HL-60 (cell line): ENCODE measurements at regions not wholly inside any gene's neighbourhood (a gene's known extent, or its start where the extent isn't known, plus 50 kb on each side); places are given as distances from the start of the nearest gene placed in this dataset.

ENCODE experiments used
- DNase-seq, 2 experiments: peaks; one replicate each; pipeline ENCODE4 v3.0.0-alpha.2; 2010 to 2020; ENCODE audit warnings: low read depth in 1 of 2, low spot score in 1 of 2
- H3K27ac ChIP-seq: fragments of 250-450 bp; sonication (Bioruptor Pico); replicated peaks from 2 replicates; pipeline ENCODE4 v1.5.1; 2020; ENCODE audit warnings: mild to moderate bottlenecking, moderate library complexity
- H3K27me3 ChIP-seq: fragments of 250-450 bp; sonication (Bioruptor Pico); 2 replicates; pipeline ENCODE4 v1.5.1; 2021; ENCODE audit warnings: mild to moderate bottlenecking, moderate library complexity; ENCODE audit not compliant: insufficient read depth, poor library complexity, severe bottlenecking
- H3K4me3 ChIP-seq: replicated peaks from 2 replicates; pipeline ENCODE4 v1.5.1; 2011; ENCODE audit warnings: mild to moderate bottlenecking, control low read depth, low read length; ENCODE audit not compliant: insufficient read depth
- CTCF ChIP-seq: IDR thresholded peaks from one replicate; pipeline ENCODE4 v1.5.1; 2011; ENCODE audit warnings: low read length, control low read depth, inconsistent platforms; ENCODE audit not compliant: insufficient read depth
- GABPA ChIP-seq: IDR thresholded peaks from 2 replicates; pipeline ENCODE4 v1.6.1; 2012; ENCODE audit warnings: low read depth
- POLR2AphosphoS5 ChIP-seq: IDR thresholded peaks from 2 replicates; pipeline ENCODE4 v1.6.1; 2012; ENCODE audit warnings: low read depth
- REST ChIP-seq: IDR thresholded peaks from 2 replicates; pipeline ENCODE4 v1.6.1; 2012; ENCODE audit warnings: low read depth; ENCODE audit not compliant: insufficient replicate concordance
- SPI1 ChIP-seq: IDR thresholded peaks from 2 replicates; pipeline ENCODE4 v1.6.1; 2012; ENCODE audit warnings: low read depth, mild to moderate bottlenecking, borderline replicate concordance

GRCh38 chr3:196143708-196144382, 62.0 kb upstream of the TFRC start:
- TF ChIP-seq CTCF, result no peak
- no peak for TF ChIP-seq SPI1
- no peak for TF ChIP-seq REST
- TF ChIP-seq POLR2AphosphoS5, result no peak
- TF ChIP-seq GABPA, result no peak
- Histone ChIP-seq H3K27me3 (no peaks in the 10 kb centered on the region), H3K27ac (no peak overlapping the region), H3K4me3 (no peak overlapping the region)
- no peak for DNase-seq

GRCh38 chr3:196142202-196142956, 60.5 kb upstream of the TFRC start:
- no peak overlapping the region for H3K27ac ChIP-seq

More at GRCh38 chr3:196142202-196142956, 60.5 kb upstream of the TFRC start:
- no peak for TF ChIP-seq POLR2AphosphoS5
- no peak for TF ChIP-seq SPI1
- no peak for TF ChIP-seq GABPA
- no peak for TF ChIP-seq REST
- TF ChIP-seq CTCF, result no peak
- no peak for DNase-seq
- Histone ChIP-seq H3K4me3 (no peak overlapping the region), H3K27me3 (no peaks in the 10 kb centered on the region)
